GM12864 (cell line): ENCODE measurements at regions not wholly inside any gene's neighbourhood (a gene's known extent, or its start where the extent isn't known, plus 50 kb on each side); places are given as distances from the start of the nearest gene placed in this dataset.

ENCODE experiments used
- DNase-seq: peaks from one replicate; pipeline ENCODE4 v3.0.0-alpha.2; 2011; ENCODE audit warnings: low read depth
- H3K4me3 ChIP-seq: 2 replicates; pipeline ENCODE4 v1.5.1; 2011; ENCODE audit warnings: mild to moderate bottlenecking, low read depth, low read length, control low read depth
- CTCF ChIP-seq: IDR thresholded peaks from 2 replicates; pipeline ENCODE4 v1.5.1; 2011; ENCODE audit warnings: low read depth, mild to moderate bottlenecking, moderate library complexity, low read length, control low read depth, inconsistent platforms; ENCODE audit errors: missing control alignments

- no peak overlapping the region for H3K4me3 ChIP-seq
- DNase-seq: no peak
- TF ChIP-seq CTCF: no peak
Measured at GRCh38 chr7:118013252-118014010, 140.2 kb upstream of the CTTNBP2 start.

GRCh38 chr7:118022546-118022945, 149.3 kb upstream of the CTTNBP2 start:
- DNase-seq: no peak
- no peak for TF ChIP-seq CTCF
- H3K4me3 ChIP-seq: no peak overlapping the region

GRCh38 chr7:118026791-118027190, 153.6 kb upstream of the CTTNBP2 start:
- H3K4me3 ChIP-seq: no peak overlapping the region
- DNase-seq: no peak
- TF ChIP-seq CTCF: no peak

GRCh38 chr7:118028226-118028625, 155.0 kb upstream of the CTTNBP2 start:
- no peak for TF ChIP-seq CTCF
- no peak overlapping the region for H3K4me3 ChIP-seq
- no peak for DNase-seq

- no peak overlapping the region for H3K4me3 ChIP-seq
- no peak for TF ChIP-seq CTCF
- DNase-seq: no peak
Measured at GRCh38 chr7:118029826-118030422, 154.0 kb upstream of the LSM8 start.

- H3K4me3 ChIP-seq: no peak overlapping the region
- no peak for DNase-seq
- no peak for TF ChIP-seq CTCF
Measured at GRCh38 chr7:118033273-118033672, 150.7 kb upstream of the LSM8 start.
